Activated naive CD8-positive, alpha-beta T cell treated with anti-CD3 and anti-CD28 coated beads for 36 hours (primary cell): ENCODE measurements at regions not wholly inside any gene's neighbourhood (a gene's known extent, or its start where the extent isn't known, plus 50 kb on each side); places are given as distances from the start of the nearest gene placed in this dataset.
"Not testable (repeated sequence)": the region's sequence is repeated elsewhere in the genome, so short reads cannot be mapped to it uniquely, and the experiment has no call there.

ENCODE experiments used
- DNase-seq: peaks from one replicate; pipeline ENCODE4 v3.0.0; 2021
- H3K27ac Mint-ChIP-seq: one replicate; pipeline ENCODE4 v1.8.0; 2022; ENCODE audit warnings: mild to moderate bottlenecking, moderate library complexity, mixed read lengths
- H3K27me3 Mint-ChIP-seq: one replicate; pipeline ENCODE4 v1.8.0; 2022; ENCODE audit warnings: mild to moderate bottlenecking, mixed read lengths
- H3K36me3 Mint-ChIP-seq: one replicate; pipeline ENCODE4 v1.8.0; 2021; ENCODE audit warnings: mild to moderate bottlenecking, mixed read lengths
- H3K4me1 Mint-ChIP-seq: one replicate; pipeline ENCODE4 v1.8.0; 2021; ENCODE audit warnings: mixed read lengths
- H3K4me3 Mint-ChIP-seq: one replicate; pipeline ENCODE4 v1.8.0; 2022; ENCODE audit warnings: mild to moderate bottlenecking, moderate library complexity, mixed read lengths
- H3K9me3 Mint-ChIP-seq: one replicate; pipeline ENCODE4 v1.8.0; 2022; ENCODE audit warnings: mixed read lengths

DNA sequence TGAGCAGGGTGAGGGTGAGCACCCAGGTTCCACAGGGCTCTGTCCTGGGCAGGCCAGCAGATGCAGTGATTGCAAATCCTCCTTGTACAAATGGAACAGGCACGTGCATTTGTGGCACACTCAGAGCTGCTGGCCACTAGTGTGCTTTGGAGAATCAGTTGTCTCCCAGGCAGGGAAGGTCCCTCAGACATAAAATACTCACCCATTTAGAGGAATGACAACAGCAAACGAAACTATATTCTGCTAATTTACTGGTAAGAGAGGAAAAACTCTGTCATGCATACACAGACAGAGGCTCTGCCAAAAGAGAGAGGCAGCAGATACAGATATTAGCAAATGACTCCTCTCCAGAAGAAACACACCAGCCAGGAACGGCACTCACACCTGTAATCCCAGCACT is 116.5 kb upstream of the PLGLB2 start:
- peak overlapping the region; percentile 93 for H3K27ac Mint-ChIP-seq

GRCh38 chr2:87633287-87633963 is 114.5 kb upstream of the PLGLB2 start:
- peak overlapping the region; percentile 85 for H3K27ac Mint-ChIP-seq
- not testable (repeated sequence) for H3K9me3 Mint-ChIP-seq, H3K27me3 Mint-ChIP-seq, H3K4me3 Mint-ChIP-seq, H3K36me3 Mint-ChIP-seq
- peak; percentile 24 for DNase-seq
- H3K4me1 Mint-ChIP-seq = peaks cover 16% of the 10 kb centered on the region

More for the DNA sequence above, 116.5 kb upstream of the PLGLB2 start:
- peaks cover 14% of the 10 kb centered on the region for H3K4me1 Mint-ChIP-seq
- not testable (repeated sequence) for H3K27me3 Mint-ChIP-seq, H3K36me3 Mint-ChIP-seq, H3K9me3 Mint-ChIP-seq
- peak overlapping the region; percentile 42 for H3K4me3 Mint-ChIP-seq
- peak; percentile 24 for DNase-seq

DNA sequence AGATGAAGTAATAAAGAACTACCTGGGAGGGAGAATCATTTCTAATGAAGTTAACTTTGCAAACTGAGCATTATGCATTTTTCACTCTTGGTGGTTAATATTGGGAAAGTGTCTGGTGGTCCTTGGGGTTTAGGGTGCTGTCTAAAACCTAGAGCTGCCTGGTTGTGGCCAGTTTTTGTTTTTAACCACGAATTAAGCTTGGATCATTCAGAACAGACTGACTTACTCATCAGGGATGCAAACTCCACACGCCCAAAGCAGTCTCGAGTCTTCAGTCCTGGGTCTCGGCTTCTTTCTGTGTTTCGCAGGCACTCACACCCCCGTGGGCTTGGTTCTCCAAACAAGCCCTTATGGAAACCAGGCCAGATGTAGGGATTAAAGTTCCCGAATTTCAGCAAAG is 113.8 kb upstream of the PLGLB2 start:
- DNase-seq = peak; percentile 23
- H3K36me3 Mint-ChIP-seq, H3K4me3 Mint-ChIP-seq, H3K27me3 Mint-ChIP-seq, H3K9me3 Mint-ChIP-seq: not testable (repeated sequence)
- peaks cover 16% of the 10 kb centered on the region for H3K4me1 Mint-ChIP-seq
- peak overlapping the region; percentile 96 for H3K27ac Mint-ChIP-seq

GRCh38 chr2:87634971-87635650 is 112.8 kb upstream of the PLGLB2 start:
- Mint-ChIP-seq H3K4me1 (peaks cover 16% of the 10 kb centered on the region), H3K27ac (peak overlapping the region; percentile 96), H3K4me3 (peak overlapping the region; percentile 32)
- H3K27me3 Mint-ChIP-seq, H3K36me3 Mint-ChIP-seq, H3K9me3 Mint-ChIP-seq, DNase-seq: not testable (repeated sequence)

DNA sequence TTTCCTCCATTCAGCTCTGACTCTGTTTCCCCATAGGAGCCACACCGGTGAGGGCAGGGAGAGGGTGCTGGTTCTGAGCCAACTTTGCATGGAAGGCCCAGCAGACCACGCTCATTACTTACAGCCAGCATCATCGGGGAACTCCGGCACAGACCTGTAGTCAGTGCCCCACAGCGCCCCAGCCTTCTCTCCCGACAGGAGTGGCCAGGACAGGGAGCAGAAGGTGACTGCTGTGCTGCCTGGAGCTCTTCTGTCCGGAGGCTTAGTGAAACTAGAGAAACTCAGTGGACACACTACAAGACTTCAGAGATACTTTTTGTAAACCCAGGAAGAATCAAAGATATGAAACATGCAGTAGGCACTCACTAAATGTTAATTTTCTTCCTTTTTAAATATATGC is 111.6 kb upstream of the PLGLB2 start:
- H3K27me3 Mint-ChIP-seq, H3K9me3 Mint-ChIP-seq, H3K36me3 Mint-ChIP-seq, H3K4me3 Mint-ChIP-seq, H3K27ac Mint-ChIP-seq, DNase-seq: not testable (repeated sequence)
- peaks cover 16% of the 10 kb centered on the region for H3K4me1 Mint-ChIP-seq

DNA sequence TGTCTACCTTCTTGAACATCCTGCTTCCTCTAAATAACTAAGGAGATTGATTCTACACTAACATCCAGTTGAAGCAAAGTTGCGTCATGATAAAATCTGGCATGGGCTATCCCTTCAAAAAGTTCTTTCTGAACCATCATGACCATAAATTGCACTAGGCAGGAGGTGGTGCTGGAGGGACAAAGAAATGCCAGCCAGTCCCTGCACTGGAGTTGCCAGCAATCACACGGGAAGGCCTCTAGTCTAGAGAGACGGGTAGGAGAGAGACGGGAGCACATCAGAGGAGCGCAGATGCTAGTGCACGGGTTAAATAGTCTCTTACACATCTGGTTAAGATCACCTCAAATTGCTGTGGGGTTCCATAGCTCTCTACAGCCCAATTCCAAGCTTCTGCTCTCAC is 111.2 kb upstream of the PLGLB2 start:
- DNase-seq, H3K4me3 Mint-ChIP-seq, H3K36me3 Mint-ChIP-seq, H3K9me3 Mint-ChIP-seq, H3K27ac Mint-ChIP-seq, H3K27me3 Mint-ChIP-seq: not testable (repeated sequence)
- peaks cover 12% of the 10 kb centered on the region for H3K4me1 Mint-ChIP-seq

DNA sequence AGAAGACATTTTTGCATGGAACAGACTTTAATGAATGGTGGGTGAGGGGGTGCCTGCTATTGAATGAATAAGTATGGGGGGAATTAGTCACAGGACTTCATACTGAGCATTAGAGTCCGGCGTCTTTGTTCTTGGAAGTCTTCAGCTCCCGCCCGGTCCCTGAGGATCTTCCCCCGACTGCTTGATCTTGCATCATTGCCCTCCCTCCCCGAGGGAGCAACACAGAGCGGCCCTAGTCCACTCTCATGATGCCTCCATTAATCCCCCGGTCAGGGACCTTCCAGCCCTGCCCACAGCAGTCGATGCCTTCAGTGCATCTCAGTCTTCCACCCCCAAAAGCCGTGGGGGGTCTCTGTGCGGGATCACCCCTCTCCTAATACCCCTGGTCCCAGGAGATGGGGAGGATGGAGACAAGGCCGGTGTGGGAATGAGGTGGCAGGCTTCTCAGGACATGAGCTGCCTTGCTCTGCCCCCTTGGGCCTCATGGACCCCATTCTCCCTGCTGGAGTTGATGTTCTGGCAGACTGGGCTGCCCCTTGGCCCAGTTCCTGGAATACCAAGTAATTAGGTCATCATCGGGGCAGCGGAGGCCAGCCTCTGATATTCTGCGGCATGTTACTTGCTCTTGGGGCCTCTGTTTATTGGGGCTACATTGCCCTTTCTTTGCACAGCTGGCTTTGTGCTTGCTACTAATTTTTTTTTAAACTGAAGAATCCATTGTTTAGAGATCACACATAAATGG is 110.5 kb upstream of the PLGLB2 start:
- not testable (repeated sequence) for H3K27me3 Mint-ChIP-seq, H3K27ac Mint-ChIP-seq, DNase-seq, H3K4me3 Mint-ChIP-seq, H3K9me3 Mint-ChIP-seq, H3K36me3 Mint-ChIP-seq
- H3K4me1 Mint-ChIP-seq = peaks cover 12% of the 10 kb centered on the region

- not testable (repeated sequence) for H3K27me3 Mint-ChIP-seq, DNase-seq, H3K9me3 Mint-ChIP-seq, H3K4me3 Mint-ChIP-seq, H3K36me3 Mint-ChIP-seq, H3K27ac Mint-ChIP-seq
- H3K4me1 Mint-ChIP-seq = peaks cover 10% of the 10 kb centered on the region
Measured at GRCh38 chr2:87638114-87638807, 109.6 kb upstream of the PLGLB2 start.

DNA sequence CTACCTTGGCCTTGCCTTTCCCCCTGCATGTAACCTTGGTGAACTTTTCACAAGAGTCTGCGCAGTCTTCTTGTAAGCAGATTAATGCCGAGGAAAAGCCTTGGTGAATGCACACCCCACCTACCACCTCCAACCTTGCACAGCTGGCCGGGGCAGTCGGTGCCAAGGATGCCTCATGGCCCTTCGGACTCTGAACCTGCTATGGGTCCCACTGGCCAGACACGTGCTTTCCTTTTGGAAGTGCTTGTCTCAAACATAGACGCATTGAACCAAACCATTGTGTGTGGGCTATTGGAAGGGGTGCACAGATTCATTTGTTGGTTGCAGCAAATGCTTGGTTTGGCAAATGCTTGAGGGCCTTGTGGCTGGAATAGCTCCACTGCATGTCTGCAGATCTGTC is 109.0 kb upstream of the PLGLB2 start:
- H3K4me3 Mint-ChIP-seq, H3K9me3 Mint-ChIP-seq, H3K27ac Mint-ChIP-seq, DNase-seq, H3K36me3 Mint-ChIP-seq, H3K27me3 Mint-ChIP-seq, H3K4me1 Mint-ChIP-seq: not testable (repeated sequence)

GRCh38 chr2:87639801-87640440 is 108.0 kb upstream of the PLGLB2 start:
- H3K4me1 Mint-ChIP-seq = not testable (repeated sequence)

GRCh38 chr2:87640961-87641563 is 106.8 kb upstream of the PLGLB2 start:
- H3K9me3 Mint-ChIP-seq = not testable (repeated sequence)

More at GRCh38 chr2:87639801-87640440, 108.0 kb upstream of the PLGLB2 start:
- H3K4me3 Mint-ChIP-seq, H3K36me3 Mint-ChIP-seq, H3K27ac Mint-ChIP-seq, DNase-seq, H3K9me3 Mint-ChIP-seq, H3K27me3 Mint-ChIP-seq: not testable (repeated sequence)

GRCh38 chr2:87643165-87643564 is 104.7 kb upstream of the PLGLB2 start:
- H3K27ac Mint-ChIP-seq, DNase-seq, H3K27me3 Mint-ChIP-seq, H3K4me3 Mint-ChIP-seq, H3K4me1 Mint-ChIP-seq, H3K36me3 Mint-ChIP-seq, H3K9me3 Mint-ChIP-seq: not testable (repeated sequence)

More at GRCh38 chr2:87640961-87641563, 106.8 kb upstream of the PLGLB2 start:
- H3K4me3 Mint-ChIP-seq, H3K36me3 Mint-ChIP-seq, H3K4me1 Mint-ChIP-seq, H3K27me3 Mint-ChIP-seq, DNase-seq, H3K27ac Mint-ChIP-seq: not testable (repeated sequence)

DNA sequence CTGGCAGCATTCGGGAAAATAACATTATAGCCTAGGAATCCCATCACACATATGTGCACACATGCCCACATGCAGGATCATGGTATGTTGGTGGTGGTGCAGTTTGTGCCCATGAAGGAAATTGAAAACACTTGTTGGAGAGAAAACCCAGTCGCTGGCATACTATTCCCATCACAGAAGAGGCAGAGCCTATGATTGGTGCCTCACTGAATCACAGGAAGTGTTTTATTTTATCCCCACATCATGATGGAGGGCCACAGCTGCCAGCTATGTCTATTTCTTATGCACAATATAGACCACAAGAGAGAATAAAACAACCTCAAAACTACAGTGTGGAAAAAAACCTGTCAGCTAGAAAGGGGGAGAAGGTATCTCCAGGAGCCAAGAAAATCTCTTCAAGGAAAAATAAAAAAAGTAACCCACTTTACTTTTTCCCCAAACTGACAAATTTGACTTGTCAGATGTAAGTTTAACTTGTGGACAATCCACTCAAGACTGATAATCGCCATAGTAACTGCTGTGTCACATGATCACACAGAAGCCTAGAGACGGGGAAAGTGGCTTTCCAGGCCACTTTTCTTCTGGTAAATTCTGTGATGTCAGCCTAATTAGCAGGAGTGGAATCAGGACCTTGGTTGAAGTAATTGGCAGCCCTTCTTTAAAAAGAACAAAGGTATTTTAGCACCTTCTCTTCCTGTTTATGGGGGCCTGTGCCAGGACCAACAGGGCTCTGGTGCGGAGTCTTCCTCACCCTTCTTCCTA is 100.0 kb upstream of the PLGLB2 start:
- H3K4me1 Mint-ChIP-seq, H3K27ac Mint-ChIP-seq, H3K9me3 Mint-ChIP-seq, H3K36me3 Mint-ChIP-seq, H3K27me3 Mint-ChIP-seq, DNase-seq, H3K4me3 Mint-ChIP-seq: not testable (repeated sequence)

DNA sequence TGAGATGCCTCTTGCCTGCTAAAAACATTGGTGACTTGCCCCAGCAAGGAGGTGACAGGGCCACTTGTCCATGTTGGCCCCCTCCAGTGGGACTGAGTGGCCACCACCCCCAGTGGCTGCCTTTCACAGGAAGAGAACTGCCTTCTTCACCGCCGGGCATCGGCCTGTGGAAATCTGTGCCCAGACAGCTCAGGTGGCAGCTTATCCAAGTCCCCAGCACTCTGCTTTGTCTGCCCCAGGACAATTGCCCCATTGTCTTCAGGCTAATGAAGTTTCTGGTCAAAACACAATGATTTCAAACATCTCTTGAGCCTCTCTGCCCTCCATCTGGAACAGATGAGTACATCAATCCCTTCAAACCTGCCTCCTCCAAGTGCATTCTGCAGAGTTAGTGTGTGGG is 99.1 kb upstream of the PLGLB2 start:
- not testable (repeated sequence) for H3K36me3 Mint-ChIP-seq, H3K9me3 Mint-ChIP-seq, H3K27ac Mint-ChIP-seq, H3K4me3 Mint-ChIP-seq, H3K4me1 Mint-ChIP-seq, DNase-seq, H3K27me3 Mint-ChIP-seq
